ENCODE measurements at regions not wholly inside any gene's neighbourhood (a gene's known extent, or its start where the extent isn't known, plus 50 kb on each side); places are given as distances from the start of the nearest gene placed in this dataset.

- no peaks in the 10 kb centered on the region for H3K36me3 Mint-ChIP-seq
- no peaks in the 10 kb centered on the region for H3K4me1 Mint-ChIP-seq
- H3K27me3 Mint-ChIP-seq = no peaks in the 10 kb centered on the region
- DNase-seq = no peak
- no peak overlapping the region for H3K4me3 Mint-ChIP-seq
- H3K27ac Mint-ChIP-seq = no peak overlapping the region
- CTCF ChIA-PET = no interaction called here
- no peak for ATAC-seq
- no peaks in the 10 kb centered on the region for H3K9me3 Mint-ChIP-seq (ENCODE audit: low read depth)
These were observed 527.5 kb downstream of the NTRK3 start for GRCh38 chr15:87728998-87729397.

GRCh38 chr15:87727073-87727472, 529.5 kb downstream of the NTRK3 start:
- no peak for ATAC-seq
- Mint-ChIP-seq H3K36me3 (no peaks in the 10 kb centered on the region), H3K4me3 (no peak overlapping the region), H3K27me3 (no peaks in the 10 kb centered on the region), H3K4me1 (no peaks in the 10 kb centered on the region), H3K27ac (no peak overlapping the region), H3K9me3 (ENCODE audit: low read depth) (no peaks in the 10 kb centered on the region)
- CTCF ChIA-PET = no interaction called here
- DNase-seq = no peak

DNA sequence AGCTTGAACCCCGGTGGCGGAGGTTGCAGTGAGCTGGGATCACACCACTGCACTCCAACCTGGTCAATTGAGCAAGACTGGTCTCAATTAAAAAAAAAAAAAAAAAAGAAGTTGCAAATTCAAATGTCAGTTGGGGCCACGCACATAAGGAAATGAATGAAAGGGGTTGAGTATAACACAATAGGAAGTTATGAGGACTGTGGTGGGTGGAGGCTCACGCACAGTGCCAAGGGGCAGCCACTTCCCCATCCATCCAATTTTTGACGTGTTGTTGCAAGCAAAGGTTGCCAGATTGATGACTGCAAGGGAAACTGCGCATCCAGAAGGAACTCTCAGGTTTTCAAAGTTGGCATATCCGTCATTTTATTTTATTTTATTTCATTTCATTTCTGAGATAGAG, 532.2 kb downstream of the NTRK3 start:
- no peaks in the 10 kb centered on the region for H3K4me1 Mint-ChIP-seq
- CTCF ChIA-PET = no interaction called here
- H3K36me3 Mint-ChIP-seq = no peaks in the 10 kb centered on the region

DNA sequence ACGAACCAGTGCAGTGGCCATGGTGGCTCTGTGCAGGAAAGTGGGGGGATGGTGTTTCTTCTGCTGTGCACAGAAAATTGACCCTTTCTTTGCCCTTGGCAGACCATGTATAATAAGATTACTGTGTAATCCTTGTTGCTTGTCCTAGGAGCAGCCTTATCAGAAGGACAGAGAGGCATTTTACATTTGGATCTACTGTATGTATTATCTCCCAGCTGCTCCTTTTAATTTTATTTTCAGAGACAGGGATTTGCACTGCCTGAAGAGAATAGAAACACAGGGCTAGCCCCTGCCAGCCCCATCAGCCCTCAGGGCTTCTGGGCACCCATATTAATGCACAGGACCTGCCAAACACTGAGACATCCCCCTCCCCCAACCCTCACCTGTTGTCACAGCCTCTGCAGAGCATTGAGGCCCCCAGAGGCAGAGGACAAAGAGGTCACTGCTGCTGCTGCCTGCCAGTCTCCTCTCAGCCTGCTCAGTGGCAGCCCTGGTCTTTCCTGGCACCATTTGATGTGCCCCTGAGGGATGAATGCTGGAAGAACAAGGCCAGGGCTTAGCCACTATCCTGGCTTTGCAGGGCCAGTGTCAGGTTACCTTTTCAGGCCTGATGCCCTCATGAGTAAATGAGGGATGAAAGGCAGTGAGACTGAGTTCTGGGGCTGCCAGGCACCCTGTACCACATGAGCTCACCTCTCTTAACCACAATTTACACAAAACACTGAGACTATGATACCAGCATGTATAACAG, 533.4 kb downstream of the NTRK3 start:
- CTCF ChIA-PET = no interaction called here
- Mint-ChIP-seq H3K4me3 (no peak overlapping the region), H3K4me1 (no peaks in the 10 kb centered on the region), H3K27ac (no peak overlapping the region), H3K9me3 (ENCODE audit: low read depth) (no peaks in the 10 kb centered on the region), H3K27me3 (no peaks in the 10 kb centered on the region), H3K36me3 (no peaks in the 10 kb centered on the region)
- no peak for ATAC-seq
- DNase-seq = no peak

More for the DNA sequence above, 532.2 kb downstream of the NTRK3 start:
- Mint-ChIP-seq H3K4me3 (no peak overlapping the region), H3K9me3 (ENCODE audit: low read depth) (no peaks in the 10 kb centered on the region), H3K27me3 (no peaks in the 10 kb centered on the region), H3K27ac (no peak overlapping the region)
- DNase-seq = no peak
- no peak for ATAC-seq

GRCh38 chr15:87720235-87720634, 536.3 kb downstream of the NTRK3 start:
- Mint-ChIP-seq H3K27me3 (no peaks in the 10 kb centered on the region), H3K36me3 (no peaks in the 10 kb centered on the region), H3K4me3 (no peak overlapping the region), H3K4me1 (no peaks in the 10 kb centered on the region), H3K9me3 (ENCODE audit: low read depth) (no peaks in the 10 kb centered on the region), H3K27ac (no peak overlapping the region)
- DNase-seq = no peak
- no peak for ATAC-seq
- CTCF ChIA-PET = no interaction called here

DNA sequence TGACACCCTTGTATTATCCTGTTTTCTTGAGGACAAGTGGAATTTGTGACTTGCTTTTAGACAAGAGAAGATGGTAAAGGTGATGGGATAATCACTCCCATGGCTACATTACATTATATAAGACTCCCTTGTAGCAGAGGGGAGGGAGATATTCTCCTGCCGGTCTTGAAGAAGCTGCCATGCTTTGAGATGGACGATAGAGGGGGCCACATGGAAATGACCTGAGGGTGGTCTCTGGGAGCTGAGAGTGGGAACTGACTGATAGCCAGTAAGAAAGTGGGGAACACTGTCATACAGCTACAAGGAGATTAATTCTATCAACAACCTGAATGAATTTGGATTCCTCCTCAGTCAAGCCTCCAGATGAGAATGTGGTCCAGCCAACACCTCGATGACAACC, 540.1 kb downstream of the NTRK3 start:
- H3K4me3 Mint-ChIP-seq = no peak overlapping the region
- DNase-seq (no peak), ATAC-seq (no peak)
- CTCF ChIA-PET = no interaction called here
- no peak overlapping the region for H3K27ac Mint-ChIP-seq
- no peaks in the 10 kb centered on the region for H3K36me3 Mint-ChIP-seq
- H3K9me3 Mint-ChIP-seq (ENCODE audit: low read depth) = no peaks in the 10 kb centered on the region
- peaks cover 4% of the 10 kb centered on the region for H3K27me3 Mint-ChIP-seq
- peaks cover 6% of the 10 kb centered on the region for H3K4me1 Mint-ChIP-seq

DNA sequence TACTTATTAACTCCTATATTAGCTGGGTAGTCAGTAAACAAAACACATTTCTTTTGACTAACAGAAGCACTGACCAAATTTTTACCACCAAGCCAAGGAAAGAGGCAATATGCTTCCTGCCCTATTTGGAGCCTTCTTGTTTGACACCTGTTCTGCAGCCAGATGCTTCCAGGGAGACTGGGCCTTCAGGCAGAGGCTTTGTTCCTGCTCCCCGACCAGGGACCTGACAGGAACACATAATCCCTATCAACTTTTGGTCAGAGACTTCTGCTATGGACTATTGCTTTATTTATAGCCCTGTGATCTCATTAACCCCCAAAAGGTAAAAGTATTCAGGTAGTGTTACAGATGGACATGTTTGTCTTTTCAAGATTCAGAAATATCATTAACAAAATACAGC, 541.3 kb downstream of the NTRK3 start:
- H3K27me3 Mint-ChIP-seq = peaks cover 4% of the 10 kb centered on the region
- CTCF ChIA-PET = no interaction called here
- DNase-seq (no peak), ATAC-seq (no peak)
- peaks cover 6% of the 10 kb centered on the region for H3K4me1 Mint-ChIP-seq
- H3K4me3 Mint-ChIP-seq = no peak overlapping the region
- no peak overlapping the region for H3K27ac Mint-ChIP-seq
- H3K9me3 Mint-ChIP-seq (ENCODE audit: low read depth) = no peaks in the 10 kb centered on the region
- no peaks in the 10 kb centered on the region for H3K36me3 Mint-ChIP-seq

DNA sequence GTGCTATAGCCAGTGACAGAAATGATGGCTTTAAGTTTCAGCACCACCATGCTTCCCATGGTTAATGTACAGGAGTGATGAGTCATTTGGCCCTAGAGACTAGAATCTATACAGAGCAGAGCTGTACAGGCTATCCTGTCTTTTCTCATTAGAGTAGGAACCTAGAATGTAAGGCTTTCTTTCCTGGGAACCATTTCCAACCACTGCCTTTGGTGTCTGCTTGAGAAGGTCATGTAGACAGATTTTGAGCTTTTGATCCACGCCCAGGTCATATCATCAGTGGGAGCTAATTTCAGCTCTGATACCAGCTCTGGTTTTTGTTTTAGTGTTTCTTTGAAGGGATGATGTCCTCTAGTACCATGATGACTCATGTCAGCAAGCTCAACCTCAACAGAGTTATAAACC, 543.1 kb downstream of the NTRK3 start:
- Mint-ChIP-seq H3K27me3 (peaks cover 4% of the 10 kb centered on the region), H3K9me3 (ENCODE audit: low read depth) (no peaks in the 10 kb centered on the region), H3K4me1 (peaks cover 6% of the 10 kb centered on the region), H3K36me3 (no peaks in the 10 kb centered on the region), H3K4me3 (no peak overlapping the region), H3K27ac (no peak overlapping the region)
- ATAC-seq = peak; percentile 47
- CTCF ChIA-PET = no interaction called here
- no peak for DNase-seq

- no peak overlapping the region for H3K4me3 Mint-ChIP-seq
- DNase-seq = no peak
- peaks cover 4% of the 10 kb centered on the region for H3K27me3 Mint-ChIP-seq
- H3K36me3 Mint-ChIP-seq = no peaks in the 10 kb centered on the region
- no peaks in the 10 kb centered on the region for H3K9me3 Mint-ChIP-seq (ENCODE audit: low read depth)
- CTCF ChIA-PET = no interaction called here
- no peak for ATAC-seq
- no peak overlapping the region for H3K27ac Mint-ChIP-seq
- peaks cover 6% of the 10 kb centered on the region for H3K4me1 Mint-ChIP-seq
These were observed 544.3 kb downstream of the NTRK3 start for GRCh38 chr15:87712211-87712610.

- H3K4me3 Mint-ChIP-seq = no peak overlapping the region
- no peaks in the 10 kb centered on the region for H3K36me3 Mint-ChIP-seq
- H3K9me3 Mint-ChIP-seq (ENCODE audit: low read depth) = no peaks in the 10 kb centered on the region
- CTCF ChIA-PET = no interaction called here
- peaks cover 6% of the 10 kb centered on the region for H3K4me1 Mint-ChIP-seq
- DNase-seq (no peak), ATAC-seq (no peak)
- H3K27me3 Mint-ChIP-seq = peaks cover 4% of the 10 kb centered on the region
- no peak overlapping the region for H3K27ac Mint-ChIP-seq
These were observed 545.5 kb downstream of the NTRK3 start for GRCh38 chr15:87711026-87711425.

DNA sequence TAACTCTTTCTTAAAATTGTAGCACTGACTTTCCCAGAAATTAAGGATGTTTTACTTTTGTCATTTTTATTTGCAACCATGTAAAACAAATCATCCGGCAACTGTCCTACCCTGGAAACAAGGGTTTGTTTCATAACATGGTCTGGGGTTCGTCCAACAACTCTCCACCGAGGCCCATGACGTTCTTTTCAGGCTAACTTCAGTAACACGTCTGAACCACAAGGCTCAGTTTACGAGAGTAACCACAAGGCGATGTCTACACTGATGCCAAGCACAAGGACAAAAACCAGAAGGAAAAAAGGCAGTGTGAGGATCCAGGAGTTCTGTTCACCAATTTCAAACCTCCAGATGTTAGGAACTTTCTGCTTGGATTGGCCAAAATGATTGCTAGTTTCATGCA, 546.1 kb downstream of the NTRK3 start:
- Mint-ChIP-seq H3K4me3 (no peak overlapping the region), H3K9me3 (ENCODE audit: low read depth) (no peaks in the 10 kb centered on the region), H3K27ac (no peak overlapping the region), H3K36me3 (no peaks in the 10 kb centered on the region), H3K4me1 (peaks cover 6% of the 10 kb centered on the region), H3K27me3 (peaks cover 4% of the 10 kb centered on the region)
- no peak for ATAC-seq
- no peak for DNase-seq
- CTCF ChIA-PET = no interaction called here

DNA sequence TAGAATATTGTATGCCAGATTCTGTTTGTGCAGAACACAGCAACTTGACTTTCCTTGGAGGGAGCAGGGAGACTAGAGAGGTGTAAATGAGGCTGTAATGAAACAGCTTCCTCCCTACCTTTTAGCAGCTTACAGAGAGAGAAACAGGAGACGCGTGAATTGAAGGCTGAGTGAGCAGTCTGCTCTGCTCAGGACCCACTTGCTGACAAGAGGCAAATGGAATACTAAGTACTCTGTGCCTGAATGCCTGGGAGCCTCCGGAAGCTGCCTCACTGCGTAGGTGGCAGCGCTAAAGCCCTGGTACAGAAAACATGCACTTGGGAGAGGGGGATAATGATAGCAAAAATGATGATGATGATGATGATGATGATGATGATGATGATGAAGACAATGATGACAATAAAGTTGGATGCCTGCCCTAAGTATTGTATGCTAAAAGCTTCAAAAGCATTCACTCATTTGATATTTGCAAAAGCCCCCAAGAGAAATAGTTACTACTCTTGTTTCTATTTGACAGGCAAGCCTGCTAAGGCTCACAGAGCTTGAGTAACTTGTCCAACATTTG, 548.9 kb downstream of the NTRK3 start:
- ATAC-seq = no peak
- Mint-ChIP-seq H3K36me3 (no peaks in the 10 kb centered on the region), H3K4me3 (no peak overlapping the region), H3K27ac (no peak overlapping the region), H3K4me1 (no peaks in the 10 kb centered on the region), H3K27me3 (peaks cover 2% of the 10 kb centered on the region), H3K9me3 (ENCODE audit: low read depth) (no peaks in the 10 kb centered on the region)
- CTCF ChIA-PET = no interaction called here
- no peak for DNase-seq

DNA sequence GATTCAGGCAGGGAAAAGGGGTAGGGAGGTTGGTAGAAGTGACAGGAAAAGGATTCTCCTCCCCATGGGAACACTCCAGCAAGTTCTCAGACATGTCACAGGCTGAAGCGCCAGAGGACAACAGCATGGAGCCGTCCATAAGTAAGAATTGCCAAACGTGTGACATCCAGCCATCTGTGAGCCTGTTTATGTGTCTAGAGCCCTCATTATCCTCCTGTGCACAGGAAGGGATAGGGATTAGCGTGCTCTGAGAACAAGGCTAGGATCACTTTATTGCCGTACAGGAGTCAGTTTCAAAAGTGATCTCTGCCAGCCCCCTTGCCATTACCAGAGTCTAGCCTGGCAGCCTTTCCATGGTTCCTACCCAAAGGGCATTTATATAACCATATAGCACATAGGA, 549.5 kb downstream of the NTRK3 start:
- H3K27me3 Mint-ChIP-seq = no peaks in the 10 kb centered on the region
- CTCF ChIA-PET = no interaction called here
- H3K36me3 Mint-ChIP-seq = no peaks in the 10 kb centered on the region
- no peaks in the 10 kb centered on the region for H3K4me1 Mint-ChIP-seq
- no peak overlapping the region for H3K4me3 Mint-ChIP-seq
- no peaks in the 10 kb centered on the region for H3K9me3 Mint-ChIP-seq (ENCODE audit: low read depth)
- DNase-seq (no peak), ATAC-seq (no peak)
- no peak overlapping the region for H3K27ac Mint-ChIP-seq

- Mint-ChIP-seq H3K27ac (no peak overlapping the region), H3K36me3 (no peaks in the 10 kb centered on the region), H3K27me3 (no peaks in the 10 kb centered on the region), H3K4me1 (no peaks in the 10 kb centered on the region), H3K4me3 (no peak overlapping the region), H3K9me3 (ENCODE audit: low read depth) (no peaks in the 10 kb centered on the region)
- CTCF ChIA-PET = no interaction called here
- DNase-seq = no peak
- no peak for ATAC-seq
These were observed 550.5 kb downstream of the NTRK3 start for GRCh38 chr15:87706001-87706400.

GRCh38 chr15:87704276-87704675, 552.3 kb downstream of the NTRK3 start:
- Mint-ChIP-seq H3K27me3 (no peaks in the 10 kb centered on the region), H3K36me3 (no peaks in the 10 kb centered on the region), H3K4me1 (no peaks in the 10 kb centered on the region), H3K4me3 (no peak overlapping the region), H3K9me3 (ENCODE audit: low read depth) (no peaks in the 10 kb centered on the region), H3K27ac (no peak overlapping the region)
- CTCF ChIA-PET = no interaction called here
- DNase-seq = no peak
- no peak for ATAC-seq
